NB4 (cell line): ENCODE measurements at regions not wholly inside any gene's neighbourhood (a gene's known extent, or its start where the extent isn't known, plus 50 kb on each side); places are given as distances from the start of the nearest gene placed in this dataset.

Source experiments
- DNase-seq: peaks from one replicate; pipeline ENCODE4 v3.0.0; 2010; ENCODE audit warnings: low read depth
- H3K4me3 ChIP-seq: one replicate; pipeline ENCODE4 v1.5.1; 2011; ENCODE audit warnings: mild to moderate bottlenecking, low read depth, low read length, moderate library complexity
- CTCF ChIP-seq: IDR thresholded peaks from one replicate; pipeline ENCODE4 v1.5.1; 2012; ENCODE audit warnings: low read depth, low read length
- MAX ChIP-seq: IDR thresholded peaks from 2 replicates; pipeline ENCODE4 v1.6.1; 2011; ENCODE audit warnings: low read depth, low read length
- MYC ChIP-seq: IDR thresholded peaks from 2 replicates; pipeline ENCODE4 v1.6.1; 2011; ENCODE audit warnings: low read depth, low read length
- POLR2A ChIP-seq: IDR thresholded peaks from 2 replicates; pipeline ENCODE4 v1.6.1; 2011; ENCODE audit warnings: mild to moderate bottlenecking; ENCODE audit not compliant: insufficient read length; ENCODE audit errors: extremely low read depth

GRCh38 chr6:56346958-56347357 lies 99.6 kb upstream of the COL21A1 start:
- no peak overlapping the region for H3K4me3 ChIP-seq
- TF ChIP-seq MAX (no peak), POLR2A (no peak), MYC (no peak), CTCF (no peak)
- no peak for DNase-seq

- H3K4me3 ChIP-seq = no peak overlapping the region
- TF ChIP-seq POLR2A (no peak), CTCF (no peak), MAX (no peak), MYC (no peak)
- DNase-seq = no peak
These were observed 98.1 kb upstream of the COL21A1 start for GRCh38 chr6:56345376-56345995.

- DNase-seq = no peak
- H3K4me3 ChIP-seq = no peak overlapping the region
- no peak for TF ChIP-seq MYC
These were observed 95.9 kb upstream of the COL21A1 start for GRCh38 chr6:56343295-56343694.

- H3K4me3 ChIP-seq = no peak overlapping the region
- DNase-seq = no peak
- TF ChIP-seq CTCF (no peak), POLR2A (no peak), MYC (no peak), MAX (no peak)
These were observed 92.1 kb upstream of the COL21A1 start for GRCh38 chr6:56339524-56339923.

- DNase-seq = no peak
- no peak overlapping the region for H3K4me3 ChIP-seq
- TF ChIP-seq MYC = no peak
- no peak for TF ChIP-seq MAX
- no peak for TF ChIP-seq POLR2A
- no peak for TF ChIP-seq CTCF
These were observed 88.3 kb upstream of the COL21A1 start for GRCh38 chr6:56335726-56336125.

GRCh38 chr6:56334937-56335336 lies 87.6 kb upstream of the COL21A1 start:
- no peak overlapping the region for H3K4me3 ChIP-seq
- TF ChIP-seq MYC (no peak), POLR2A (no peak), MAX (no peak), CTCF (no peak)
- DNase-seq = no peak
